ENCODE measurements at regions not wholly inside any gene's neighbourhood (a gene's known extent, or its start where the extent isn't known, plus 50 kb on each side); places are given as distances from the start of the nearest gene placed in this dataset.

- Histone ChIP-seq H3K36me3 (ENCODE audit: control insufficient read depth in 1 of 2, insufficient read depth in 2 of 2, low read length in 2 of 2) (no peaks in the 10 kb centered on the region), H3K27me3 (ENCODE audit: insufficient read depth, low read length) (0 out of 2 replicates have a peak, but pooled peaks cover 3% of the 10 kb centered on the region), H3K9ac (ENCODE audit: low read length) (no peak overlapping the region), H2AFZ (ENCODE audit: low read depth, low read length, poor library complexity, severe bottlenecking) (no peak overlapping the region), H3K9me2 (ENCODE audit: insufficient read depth) (no peaks in the 10 kb centered on the region), H3K4me1 (ENCODE audit: control insufficient read depth in 1 of 2, insufficient read depth in 2 of 2, low read length in 2 of 2) (no peaks in the 10 kb centered on the region), H3K79me2 (ENCODE audit: insufficient read depth, low read length) (no peaks in the 10 kb centered on the region), H3K4me2 (ENCODE audit: low read length) (no peak overlapping the region), H3K4me3 (replicated peaks in 1 of 2; ENCODE audit: low read depth in 1 of 2, low read length in 2 of 2) (no peak overlapping the region), H3K27ac (ENCODE audit: low read depth, low read length) (no peak overlapping the region), H3K9me3 (ENCODE audit: control insufficient read depth in 1 of 2, insufficient read depth in 1 of 2, low read depth in 1 of 2, low read length in 2 of 2) (no peaks in the 10 kb centered on the region), H4K20me1 (ENCODE audit: insufficient read depth) (no peaks in the 10 kb centered on the region)
- intact Hi-C loops (cut with micrococcal nuclease), result no loop called here
- no peak for TF ChIP-seq SIN3A (IDR thresholded peaks at IDR 0.05; ENCODE audit: low read depth)
- no peak for TF ChIP-seq RAD21 (IDR thresholded peaks at IDR 0.05; ENCODE audit: low read depth)
- TF ChIP-seq EGR1 (IDR thresholded peaks at IDR 0.05; ENCODE audit: low read depth), result no peak
- TF ChIP-seq ZFX (IDR thresholded peaks at IDR 0.05), result no peak
- TF ChIP-seq FOSL1 (IDR thresholded peaks at IDR 0.05; ENCODE audit: low read depth), result no peak
- no peak for TF ChIP-seq SP1 (IDR thresholded peaks at IDR 0.05; ENCODE audit: low read depth)
- TF ChIP-seq CTCF (IDR thresholded peaks at IDR 0.05 in 2 of 3, conservative IDR thresholded peaks at IDR 0.05 in 1 of 3; ENCODE audit: borderline replicate concordance in 1 of 3, insufficient read depth in 1 of 3, low read depth in 2 of 3, low read length in 2 of 3), result no peak
- no peak for TF ChIP-seq ATF3 (IDR thresholded peaks at IDR 0.05)
- no peak for TF ChIP-seq SRF (IDR thresholded peaks at IDR 0.05; ENCODE audit: low read depth)
- TF ChIP-seq POLR2AphosphoS5 (IDR thresholded peaks at IDR 0.05; ENCODE audit: low read depth, low read length), result no peak
- no peak for TF ChIP-seq ELF1 (IDR thresholded peaks at IDR 0.05; ENCODE audit: borderline replicate concordance, low read depth)
- TF ChIP-seq EZH2 (IDR thresholded peaks at IDR 0.05), result no peak
- no peak for TF ChIP-seq POLR2A (IDR thresholded peaks at IDR 0.05; ENCODE audit: borderline replicate concordance, extremely low read depth, insufficient read depth, insufficient read length)
- ATAC-seq (no peak), DNase-seq (ENCODE audit: low read depth, low spot score) (no peak)
- CTCF ChIA-PET, result no interaction called here
- POLR2A ChIA-PET, result no interaction called here
- BruUV-seq (replicated peaks), result no TSS peak
- RAD21 ChIA-PET (ENCODE audit: low non-redundant PET in 1 of 2, low total read pairs in 2 of 2, uncharacterized antibody in 2 of 2, unreplicated experiment in 2 of 2), result no interaction called here
Observed at GRCh38 chr10:109743574-109743973, 179.7 kb downstream of the XPNPEP1 start.

Data from HCT116 (cell line).